Hematopoietic multipotent progenitor cell treated with erythropoietin and hydrocortisone succinate and interleukin-3 and kit ligand, for 15 days (in vitro differentiated cells): ENCODE measurements at regions not wholly inside any gene's neighbourhood (a gene's known extent, or its start where the extent isn't known, plus 50 kb on each side); places are given as distances from the start of the nearest gene placed in this dataset.
"Not testable (repeated sequence)": the region's sequence is repeated elsewhere in the genome, so short reads cannot be mapped to it uniquely, and the experiment has no call there.

Experiments used
- DNase-seq: peaks from one replicate; pipeline ENCODE4 v3.0.0-alpha.2; 2015; ENCODE audit warnings: low spot score

DNA sequence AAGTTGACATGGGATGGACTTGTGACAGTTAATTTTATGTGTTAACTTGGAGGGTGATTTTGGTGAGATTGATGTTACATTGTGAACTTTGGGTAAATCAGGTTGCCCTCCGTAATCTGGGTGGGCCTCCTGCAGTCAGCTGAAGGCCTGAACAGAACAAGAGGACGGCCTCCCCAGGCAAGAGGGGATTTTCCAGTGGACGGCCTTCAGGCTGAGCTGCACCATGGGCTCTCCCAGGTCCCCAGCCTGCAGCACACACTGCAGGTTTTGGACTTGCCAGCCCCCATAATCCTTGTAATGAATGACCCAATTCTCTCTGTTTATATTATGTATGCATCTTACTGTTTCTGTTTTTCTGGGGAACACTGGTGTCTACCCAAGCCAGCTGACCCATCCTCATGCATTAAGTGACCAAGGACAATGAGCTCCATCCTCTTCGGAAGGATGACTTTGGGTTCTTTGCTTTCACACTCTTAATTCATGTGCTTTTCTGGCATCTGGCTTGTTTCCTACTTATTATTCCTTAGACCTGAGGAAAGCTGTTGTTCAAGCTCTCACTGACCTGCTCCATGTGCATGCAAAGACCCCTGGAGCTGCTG lies 64.2 kb downstream of the DACT2 start:
- no peak for DNase-seq

DNA sequence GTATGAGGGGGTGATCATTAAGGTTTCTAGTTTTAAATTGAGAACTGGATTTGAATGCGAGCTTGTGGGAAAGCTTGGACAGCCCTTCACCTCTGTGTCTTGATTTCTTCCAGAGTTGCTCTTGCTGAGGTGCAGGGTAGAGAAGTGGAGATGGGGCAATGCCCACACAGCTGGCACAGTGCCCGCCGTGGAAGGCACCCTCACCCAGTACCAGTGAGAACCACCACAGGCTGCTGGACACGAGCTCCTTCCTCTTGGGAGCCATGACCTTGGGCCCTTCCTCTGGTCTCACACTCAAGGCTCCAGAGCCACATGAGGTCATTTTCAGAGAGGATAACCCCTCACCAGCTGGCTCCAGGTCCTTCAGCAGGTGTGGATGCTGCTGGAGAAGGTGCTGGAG lies 67.3 kb downstream of the DACT2 start:
- DNase-seq: no peak

DNA sequence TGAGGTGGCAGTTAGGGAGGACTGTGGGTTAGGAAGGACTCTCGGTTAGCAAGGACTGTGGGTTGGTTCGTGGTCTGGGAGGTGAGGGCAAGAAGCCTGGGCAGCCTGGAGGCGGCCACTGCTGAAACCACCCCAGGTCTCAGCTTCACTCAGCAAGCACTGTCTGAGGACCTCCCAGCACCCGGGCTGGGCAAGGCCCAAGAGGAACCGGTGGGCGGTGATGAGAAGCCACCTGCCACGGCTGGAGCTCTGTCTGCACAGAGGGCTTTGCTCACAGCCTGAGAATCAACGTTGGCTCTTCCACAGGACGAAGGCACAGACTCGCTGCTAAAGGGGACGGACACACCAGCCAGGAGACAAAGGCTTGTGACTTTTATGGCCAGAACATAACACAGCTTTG lies 69.3 kb downstream of the DACT2 start:
- no peak for DNase-seq

DNA sequence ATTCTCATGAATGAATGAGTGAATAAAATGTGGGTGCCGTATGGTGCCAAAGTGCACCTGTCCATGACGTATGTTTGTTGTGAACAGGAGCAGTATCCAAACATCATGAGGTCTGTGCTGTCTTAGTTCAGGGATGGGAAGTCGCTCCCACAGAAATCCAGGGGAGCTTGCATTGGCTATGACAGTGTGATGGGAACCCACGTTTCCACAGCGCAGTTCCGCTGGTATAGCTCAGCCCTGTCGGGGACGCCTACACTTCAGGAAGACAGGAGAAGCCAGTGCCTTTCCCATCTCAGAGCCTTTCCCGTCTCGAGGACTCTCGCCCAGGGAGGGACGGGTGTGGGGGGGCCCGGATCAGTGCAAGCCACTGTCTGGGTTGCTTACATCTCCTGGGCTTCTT lies 69.8 kb downstream of the DACT2 start:
- no peak for DNase-seq

DNA sequence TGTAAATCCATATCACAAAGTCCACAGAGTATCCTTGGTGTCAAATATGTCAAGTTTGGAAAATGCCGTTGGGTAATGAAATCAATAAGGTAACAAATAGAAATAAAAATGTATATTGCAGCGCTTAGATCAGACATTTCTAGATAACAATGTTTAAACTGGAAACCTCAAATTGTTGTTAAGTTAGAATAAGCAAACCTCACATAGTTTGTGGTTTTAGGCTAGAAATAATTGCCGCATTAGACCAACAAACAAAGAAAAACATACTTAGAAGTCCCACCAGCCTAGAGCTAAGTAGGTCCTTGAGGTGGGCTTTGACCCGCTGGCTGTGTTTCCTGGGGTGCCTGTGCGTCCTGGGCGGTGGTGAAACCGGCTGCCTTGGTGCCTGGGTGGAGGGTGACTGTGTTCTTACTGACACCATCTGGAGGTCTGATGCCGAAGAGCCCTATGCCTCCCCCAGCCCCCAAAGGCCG lies 71.4 kb downstream of the DACT2 start:
- no peak for DNase-seq

DNA sequence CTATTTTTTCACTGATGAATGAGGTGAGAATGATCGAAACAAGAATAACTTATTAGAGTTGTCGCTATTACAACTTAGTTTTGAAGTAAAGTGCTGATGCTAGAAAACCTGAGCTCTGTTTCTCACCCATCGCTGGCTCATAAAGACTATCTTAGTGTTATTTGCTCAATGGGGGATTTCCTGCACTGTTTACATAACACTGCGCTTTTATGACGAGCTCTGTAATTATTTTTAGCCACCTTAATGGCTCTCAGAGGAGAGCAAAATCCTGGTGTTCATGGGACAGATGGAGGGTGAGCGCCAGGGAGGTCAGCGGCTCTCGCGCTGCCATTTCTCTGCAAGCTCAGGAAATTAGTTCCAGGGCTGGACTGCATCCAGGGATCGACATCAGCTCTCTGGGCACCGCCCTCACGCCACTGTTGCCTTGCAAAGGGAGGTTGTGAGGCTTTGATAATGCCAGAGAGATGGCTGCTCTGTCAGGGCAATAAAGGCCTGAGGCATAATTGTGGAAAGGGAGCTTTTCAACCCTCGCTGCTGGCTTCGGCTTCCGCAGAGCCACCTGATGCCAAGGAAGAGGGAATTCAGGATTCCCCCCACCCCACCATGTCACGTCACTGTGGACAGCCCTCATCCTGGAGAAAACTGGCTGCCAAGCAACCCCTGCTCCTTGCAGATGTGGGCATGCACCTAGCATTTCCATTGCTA lies 72.0 kb downstream of the DACT2 start:
- DNase-seq: peak; percentile 60

DNA sequence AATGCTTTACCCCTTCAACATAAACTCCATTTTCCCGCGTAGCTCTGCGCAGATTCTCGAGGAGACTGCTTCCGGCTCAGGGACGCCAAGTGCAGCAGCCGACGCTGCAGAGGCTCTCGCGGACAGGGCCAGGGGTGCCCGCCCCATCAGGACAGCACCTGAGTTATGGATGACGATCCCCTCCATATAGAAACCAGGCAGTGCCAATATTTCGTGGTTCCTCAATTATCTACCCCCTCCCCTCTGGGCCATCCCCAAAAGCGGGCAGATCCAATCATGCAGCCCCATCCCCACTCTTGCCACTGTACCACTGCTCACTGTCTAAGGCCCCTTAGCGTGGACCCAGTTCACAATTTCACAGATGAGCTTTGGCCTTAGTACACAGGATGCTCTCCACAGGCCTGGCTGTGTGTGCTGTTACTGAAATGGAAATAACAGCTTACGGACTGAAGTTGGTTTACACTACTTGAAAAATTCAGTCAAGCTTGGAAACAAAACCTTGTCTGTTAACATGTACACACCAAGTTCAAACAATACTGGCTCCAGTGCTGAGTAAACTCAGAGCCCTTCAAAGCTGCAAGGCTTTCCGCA lies 74.5 kb downstream of the DACT2 start:
- DNase-seq: no peak

DNA sequence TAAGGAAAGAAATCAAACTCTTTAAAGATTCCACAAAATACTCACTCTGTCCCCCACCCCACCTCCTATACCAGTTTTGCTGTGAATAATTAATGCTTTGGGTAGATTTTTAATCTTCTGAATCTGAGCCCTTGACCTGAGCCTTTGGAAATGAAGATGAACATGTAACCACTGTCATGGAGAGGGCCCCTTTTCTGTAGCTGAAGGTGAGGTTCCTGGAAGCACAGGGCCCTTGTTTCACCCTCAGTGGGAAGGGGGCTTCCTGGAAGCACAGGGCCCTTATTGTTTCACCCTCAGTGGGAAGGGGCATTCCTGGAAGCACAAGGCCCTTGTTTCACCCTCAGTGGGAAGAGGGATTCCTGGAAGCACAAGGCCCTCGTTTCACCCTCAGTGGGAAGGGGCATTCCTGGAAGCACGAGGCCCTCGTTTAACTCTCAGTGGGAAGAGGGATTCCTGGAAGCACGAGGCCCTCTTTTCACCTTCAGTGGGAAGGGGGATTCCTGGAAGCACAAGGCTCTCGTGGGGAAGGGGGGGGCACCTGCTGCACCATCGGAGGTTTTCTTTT lies 75.7 kb downstream of the DACT2 start:
- no peak for DNase-seq

DNA sequence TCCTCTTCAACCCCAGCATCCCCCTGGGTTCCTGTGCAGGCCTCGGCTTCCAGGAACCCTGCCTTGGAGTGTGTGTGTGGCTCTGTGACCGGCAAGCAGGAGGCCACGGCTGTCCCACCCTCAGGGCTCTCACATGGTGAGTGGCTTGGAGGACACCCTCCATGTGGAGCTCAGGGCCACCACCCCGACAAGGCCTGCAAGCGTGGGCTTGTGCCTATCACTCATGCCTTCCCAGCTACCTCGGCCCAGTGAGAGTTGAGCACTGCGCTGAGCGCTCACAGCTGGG lies 76.7 kb downstream of the DACT2 start:
- DNase-seq: no peak

DNA sequence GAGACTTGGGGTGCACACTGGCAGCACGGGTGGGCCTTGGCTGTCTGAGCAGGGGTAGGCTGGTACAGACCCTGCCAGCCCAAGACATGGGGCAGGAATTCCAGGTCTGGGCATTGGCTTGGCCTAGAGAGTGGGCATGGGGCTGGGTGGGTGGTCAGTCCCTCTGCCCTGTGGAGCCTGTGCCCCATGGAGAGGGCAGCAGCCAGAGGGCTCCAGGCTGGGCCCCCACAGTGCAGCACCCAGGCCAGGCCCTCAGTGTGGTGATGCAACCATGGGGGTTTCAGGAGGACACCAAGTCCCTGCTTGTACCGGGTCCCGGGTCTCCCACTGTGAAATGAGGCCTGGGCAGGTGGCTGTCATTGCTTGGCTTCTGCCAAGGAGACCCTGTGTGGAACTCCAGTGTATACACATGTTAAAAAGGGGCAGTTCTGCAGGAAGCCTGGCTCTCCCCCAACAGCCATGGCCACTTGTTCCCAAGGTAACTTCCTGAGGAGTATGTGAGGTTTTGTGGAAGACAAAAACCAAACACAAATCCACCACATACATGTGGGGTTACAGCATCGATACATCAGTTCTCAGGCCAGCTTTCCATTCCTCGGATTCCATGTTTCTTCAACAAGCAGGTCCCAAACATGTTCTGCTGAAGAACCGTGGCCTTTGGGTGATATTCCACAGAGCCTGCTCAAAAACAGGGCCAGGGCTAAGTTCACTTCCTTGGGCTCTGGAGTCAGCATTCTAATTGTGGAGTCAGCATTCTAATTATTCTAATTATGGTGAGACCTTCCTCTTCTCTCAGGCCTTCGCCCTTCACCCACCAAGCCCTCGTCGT lies 77.3 kb downstream of the DACT2 start:
- DNase-seq: no peak

DNA sequence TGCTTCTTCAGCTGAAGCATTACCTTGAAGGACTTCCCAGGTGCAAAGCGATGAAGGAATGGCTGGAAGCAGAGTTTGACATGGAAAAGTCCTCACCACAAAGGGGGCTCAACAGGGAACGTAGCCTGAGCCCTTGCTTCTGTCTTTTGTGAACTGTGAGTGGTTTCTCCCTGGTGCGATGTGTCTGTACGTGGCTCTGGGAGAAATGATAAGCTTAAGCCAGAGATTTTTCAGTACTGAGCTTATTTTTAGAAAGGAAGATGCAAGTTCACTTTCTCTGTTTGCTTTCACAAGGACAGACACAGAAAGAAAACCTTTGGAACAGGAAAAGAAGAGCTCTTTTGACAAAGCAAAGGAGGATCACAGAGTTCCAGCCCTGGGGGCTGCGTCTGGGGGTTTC lies 79.4 kb downstream of the DACT2 start:
- no peak for DNase-seq

DNA sequence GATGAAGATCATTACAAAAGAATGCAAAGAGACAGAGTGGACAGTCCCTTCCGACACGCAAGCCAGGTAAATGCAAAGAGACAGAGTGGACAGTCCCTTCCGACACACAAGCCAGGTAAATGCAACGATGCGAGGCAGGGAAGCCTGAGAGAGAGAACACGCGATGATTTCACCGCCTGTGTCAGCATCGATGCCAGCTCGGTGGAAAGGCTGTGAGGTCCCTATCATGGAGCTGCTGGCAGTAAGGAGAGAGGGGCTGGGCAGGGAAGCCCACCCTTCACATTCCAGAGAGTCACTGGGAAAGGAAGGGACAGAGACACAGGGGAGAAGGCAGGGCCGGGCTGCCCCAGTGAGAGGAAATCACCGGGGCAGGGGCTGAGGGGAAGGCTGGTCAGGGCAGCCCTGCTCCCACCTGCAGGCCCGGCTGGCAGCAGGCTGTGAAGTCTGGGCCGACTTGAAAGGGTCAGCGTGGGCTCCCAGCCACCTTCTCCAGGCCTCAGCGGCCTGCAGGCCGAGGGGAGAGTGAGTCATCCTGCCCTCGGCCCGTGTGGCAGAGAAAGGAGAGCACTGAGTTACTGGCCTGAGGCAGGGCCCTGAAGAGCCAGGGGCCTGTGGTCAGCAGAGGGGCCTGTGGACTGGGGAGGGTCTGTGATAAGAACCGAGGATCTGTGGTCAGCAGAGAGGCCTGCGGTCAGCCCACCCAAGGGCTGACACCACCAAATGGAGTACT lies 80.4 kb downstream of the DACT2 start:
- DNase-seq: no peak

DNA sequence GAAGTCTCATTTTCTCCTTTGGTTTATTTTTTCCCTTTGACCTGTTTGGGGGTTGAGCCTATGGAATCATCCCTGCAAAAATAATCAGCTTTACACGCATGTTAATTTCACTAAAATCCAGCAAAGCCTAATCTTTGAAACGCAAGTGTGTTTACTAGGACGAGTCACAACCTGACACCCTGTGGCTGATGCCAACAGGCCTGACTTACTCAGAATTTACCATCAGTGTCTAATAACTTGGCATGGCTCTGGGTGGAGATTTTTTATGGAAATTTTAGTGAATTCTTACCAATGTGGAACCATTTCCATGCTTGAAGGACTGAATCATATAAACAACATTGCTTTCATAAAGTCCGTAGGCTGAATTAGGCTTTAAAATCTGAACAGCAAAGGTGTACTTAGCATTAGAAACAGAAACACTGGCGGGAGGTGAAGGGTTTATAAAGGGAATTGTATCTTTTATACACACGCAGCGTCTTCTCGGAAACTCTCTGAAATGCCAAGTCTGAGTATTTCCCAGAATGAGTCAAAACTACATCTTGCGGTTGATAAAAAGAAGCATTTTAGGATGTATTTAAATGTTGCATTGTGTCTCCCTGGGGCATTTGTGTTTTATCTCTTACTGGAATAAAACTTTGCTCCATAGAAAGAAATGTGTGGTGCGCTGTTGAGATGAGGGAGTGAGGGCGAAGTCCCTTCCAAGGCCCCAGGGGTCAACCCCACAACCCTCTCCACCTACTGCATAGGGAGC lies 81.2 kb downstream of the DACT2 start:
- DNase-seq: no peak

DNA sequence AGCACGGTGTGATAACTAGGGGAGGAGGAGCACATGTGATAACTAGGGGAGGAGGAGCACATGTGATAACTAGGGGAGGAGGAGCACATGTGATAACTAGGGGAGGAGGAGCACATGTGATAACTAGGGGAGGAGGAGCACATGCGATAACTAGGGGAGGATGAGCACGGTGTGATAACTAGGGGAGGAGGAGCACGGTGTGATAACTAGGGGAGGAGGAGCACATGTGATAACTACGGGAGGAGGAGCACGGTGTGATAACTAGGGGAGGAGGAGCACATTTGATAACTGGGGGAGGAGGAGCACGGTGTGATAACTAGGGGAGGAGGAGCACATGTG lies 85.7 kb downstream of the DACT2 start:
- DNase-seq: not testable (repeated sequence)

DNA sequence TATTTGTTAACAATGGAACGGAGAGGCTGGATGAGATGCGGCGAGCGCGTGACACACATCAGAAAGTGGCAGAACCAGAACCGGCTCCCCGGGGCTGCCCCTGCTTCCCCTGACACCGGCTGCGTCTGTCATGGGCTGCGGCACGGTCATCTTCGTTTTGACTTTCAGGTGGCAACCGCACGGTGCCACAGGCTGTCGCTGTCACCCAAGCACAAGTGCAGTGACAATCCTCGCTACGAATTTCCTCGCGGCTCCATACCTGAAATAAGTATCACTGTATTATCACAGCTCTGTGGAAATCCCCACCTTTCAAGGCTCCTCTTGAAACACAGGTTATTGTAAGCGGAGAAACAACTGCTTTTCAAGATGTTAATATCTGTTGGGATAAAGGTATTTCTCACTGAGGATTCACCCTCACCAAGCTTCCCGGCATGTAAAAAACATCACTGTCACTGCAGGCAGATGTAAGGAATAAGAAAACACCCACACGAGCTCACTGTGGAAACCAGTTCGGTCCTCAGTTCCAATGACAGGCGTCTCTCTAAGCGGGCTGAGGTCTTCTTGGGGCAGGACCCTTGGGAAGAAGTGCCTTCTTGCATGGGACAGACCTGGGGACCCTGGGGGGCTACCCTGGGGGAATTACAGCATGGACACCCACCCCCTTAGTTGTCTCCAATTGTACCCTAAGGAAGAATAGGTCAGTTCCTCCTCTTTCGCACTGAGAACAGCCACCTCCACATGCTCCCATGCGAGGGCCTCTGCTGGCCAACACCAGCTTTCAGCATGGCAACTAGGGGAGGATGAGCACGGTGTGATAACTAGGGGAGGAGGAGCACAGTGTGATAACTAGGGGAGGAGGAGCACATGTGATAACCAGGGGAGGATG lies 86.3 kb downstream of the DACT2 start:
- DNase-seq: no peak

DNA sequence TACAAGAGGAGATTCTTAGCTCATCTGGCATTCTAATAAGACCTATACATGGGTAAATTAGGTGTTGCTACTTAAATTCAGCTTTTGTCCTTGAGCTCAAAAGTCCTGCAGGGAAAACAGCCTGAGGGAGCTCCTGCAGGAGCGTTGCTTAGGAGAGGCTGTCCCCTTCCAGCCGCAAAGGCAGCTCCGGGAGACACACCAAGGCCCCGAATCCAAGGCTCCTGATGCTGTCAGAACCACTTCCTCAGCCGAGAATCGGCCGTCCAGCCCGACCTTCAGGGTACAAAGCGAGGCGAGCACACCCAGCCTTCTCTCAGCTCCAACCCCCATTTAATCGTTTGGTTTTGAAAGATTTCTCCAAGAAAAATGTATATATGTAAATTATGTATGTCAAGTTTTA lies 87.0 kb downstream of the DACT2 start:
- no peak for DNase-seq

DNA sequence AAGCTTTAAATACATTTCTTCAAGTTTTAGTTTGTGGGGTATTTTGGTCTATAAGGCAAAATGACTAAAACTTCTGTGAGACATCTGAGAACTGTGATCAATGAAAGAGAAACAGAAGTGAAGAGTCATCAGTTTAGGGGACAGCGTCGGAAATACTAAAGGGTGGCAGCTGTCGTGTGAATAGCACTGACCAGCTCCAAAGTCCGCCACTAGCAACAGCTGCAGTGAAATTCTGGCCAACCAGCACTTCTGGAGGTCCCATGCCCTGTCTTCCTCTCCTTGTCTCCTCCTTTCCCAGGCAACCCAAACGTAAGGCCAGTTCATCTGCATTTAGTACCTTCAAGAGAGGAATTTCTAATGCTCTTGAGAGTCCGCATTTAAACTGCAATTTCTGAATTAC lies 87.5 kb downstream of the DACT2 start:
- DNase-seq: no peak

DNA sequence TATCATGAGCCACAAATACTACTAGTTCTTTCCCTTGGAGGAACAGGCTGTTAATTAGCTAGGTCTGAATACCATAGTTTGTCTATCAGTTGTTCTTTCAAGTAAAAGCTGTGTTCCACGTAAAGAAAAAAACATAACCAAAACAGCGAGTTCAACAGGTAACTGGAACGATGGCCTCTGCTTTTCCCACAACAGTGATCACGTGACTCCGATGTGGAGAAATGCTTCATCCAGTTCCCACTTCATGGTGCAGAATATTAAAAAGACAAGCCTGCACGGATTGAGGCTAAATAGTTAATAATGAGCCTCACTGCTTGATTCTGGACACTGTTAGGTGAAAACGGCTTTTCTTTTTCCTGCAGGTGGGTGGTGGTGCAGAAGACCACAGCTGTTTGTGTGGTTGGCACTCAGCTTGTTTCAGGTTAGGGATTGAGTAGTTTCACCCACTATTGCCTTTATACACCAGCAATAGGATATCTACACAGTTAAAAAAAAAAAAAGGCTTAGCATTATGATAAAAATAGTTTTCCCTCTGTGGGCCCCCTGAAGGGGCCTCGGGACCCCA lies 88.1 kb downstream of the DACT2 start:
- DNase-seq: no peak

DNA sequence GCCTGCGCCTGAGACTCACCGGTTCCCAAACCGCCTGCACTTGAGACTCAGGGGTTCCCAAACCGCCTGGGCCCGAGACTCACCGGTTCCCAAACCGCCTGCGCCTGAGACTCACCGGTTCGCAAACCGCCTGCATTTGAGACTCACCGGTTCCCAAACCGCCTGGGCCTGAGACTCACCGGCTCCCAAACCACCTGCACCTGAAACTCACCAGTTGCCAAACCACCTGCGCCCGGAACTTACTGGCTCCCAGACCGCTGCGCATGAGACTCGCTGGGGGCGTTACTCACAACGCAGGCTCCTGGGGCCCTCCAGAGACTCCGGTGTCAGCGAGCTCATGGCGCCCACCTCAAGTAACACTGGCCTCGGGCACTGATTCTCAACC lies 90.2 kb downstream of the DACT2 start:
- DNase-seq: no peak
